SW480 (cell line): ENCODE measurements at regions not wholly inside any gene's neighbourhood (a gene's known extent, or its start where the extent isn't known, plus 50 kb on each side); places are given as distances from the start of the nearest gene placed in this dataset.
A peak's percentile ranks its signal among the peaks of the same experiment; 100 is the strongest.

Source experiments
- DNase-seq: peaks from one replicate; pipeline ENCODE4 v3.0.0-alpha.2; 2016; ENCODE audit warnings: low spot score

DNA sequence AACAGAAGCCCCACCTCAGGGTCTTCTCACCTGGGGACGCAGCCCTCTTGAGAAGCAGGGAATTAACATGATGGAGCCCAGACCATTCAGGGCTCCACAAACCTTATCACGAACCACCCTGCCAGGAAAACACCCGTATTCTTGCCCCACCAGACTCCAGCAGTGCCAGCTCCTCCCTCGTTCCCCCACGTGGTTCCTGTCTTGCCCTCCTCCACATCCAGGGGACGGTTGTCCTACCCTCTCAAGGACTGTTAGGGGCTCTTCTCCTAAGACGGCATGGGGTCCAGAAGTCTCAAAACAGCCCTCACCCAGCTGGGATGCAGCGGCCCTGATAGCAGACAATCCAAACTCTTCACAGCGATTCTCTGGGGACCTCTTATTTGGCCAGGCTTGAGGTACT is 372.2 kb upstream of the HS6ST1 start:
- no peak for DNase-seq

GRCh38 chr2:128691526-128691925 is 372.9 kb upstream of the HS6ST1 start:
- no peak for DNase-seq

DNA sequence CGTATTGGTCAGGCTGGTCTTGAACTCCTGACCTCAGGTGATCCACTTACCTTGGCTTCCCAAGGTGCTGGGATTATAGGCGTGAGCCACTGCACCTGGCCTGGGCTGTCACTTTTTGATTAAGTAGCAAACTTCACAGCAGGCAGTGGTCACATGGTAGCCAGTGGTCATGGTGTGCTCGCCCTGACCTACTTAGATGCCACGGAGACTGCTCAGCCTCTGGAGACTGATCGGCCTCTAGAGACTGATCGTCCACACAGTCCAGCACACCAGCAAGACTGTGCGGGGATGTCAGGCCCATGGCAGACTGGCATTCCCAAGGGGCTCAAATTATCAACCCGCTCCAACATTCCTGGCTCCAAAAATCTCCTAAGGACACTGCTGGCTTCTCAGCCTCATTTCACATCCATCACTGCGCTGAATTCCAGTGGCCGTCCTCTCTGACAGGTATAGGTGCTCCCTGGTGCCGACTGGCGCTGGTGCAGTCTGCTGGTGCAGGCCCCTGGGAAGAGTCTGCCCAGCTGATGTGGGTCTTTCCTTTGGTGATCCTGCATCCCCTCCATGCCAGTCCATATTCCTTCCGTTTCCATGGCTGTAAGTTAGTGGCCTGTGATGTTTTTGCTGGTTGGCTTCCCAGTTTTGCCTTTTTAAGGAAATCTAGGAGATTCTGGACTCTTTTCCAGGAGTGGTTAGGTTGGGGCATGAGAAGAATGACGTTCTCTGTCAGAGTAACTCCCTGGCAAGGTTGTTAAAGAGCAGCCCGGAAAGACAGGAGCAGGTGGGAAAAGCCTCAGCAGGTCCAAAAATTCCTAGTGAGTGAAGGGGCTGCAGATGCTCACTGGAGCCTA is 374.5 kb upstream of the HS6ST1 start:
- no peak for DNase-seq

DNA sequence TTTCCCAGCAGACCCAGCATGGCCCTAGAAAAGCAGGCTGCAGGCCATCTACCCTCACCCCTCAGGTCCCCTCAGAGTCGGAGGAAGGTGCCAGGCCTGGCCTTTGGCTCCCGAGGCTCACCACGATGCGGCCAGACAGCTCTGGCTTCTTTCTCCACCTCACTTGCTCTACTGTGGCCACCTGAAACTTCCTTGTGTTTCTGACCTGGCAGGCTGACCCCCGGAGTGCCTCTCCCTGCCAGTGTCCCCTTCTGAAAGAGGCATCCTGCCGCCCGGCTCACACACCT is 375.0 kb upstream of the HS6ST1 start:
- DNase-seq: no peak

DNA sequence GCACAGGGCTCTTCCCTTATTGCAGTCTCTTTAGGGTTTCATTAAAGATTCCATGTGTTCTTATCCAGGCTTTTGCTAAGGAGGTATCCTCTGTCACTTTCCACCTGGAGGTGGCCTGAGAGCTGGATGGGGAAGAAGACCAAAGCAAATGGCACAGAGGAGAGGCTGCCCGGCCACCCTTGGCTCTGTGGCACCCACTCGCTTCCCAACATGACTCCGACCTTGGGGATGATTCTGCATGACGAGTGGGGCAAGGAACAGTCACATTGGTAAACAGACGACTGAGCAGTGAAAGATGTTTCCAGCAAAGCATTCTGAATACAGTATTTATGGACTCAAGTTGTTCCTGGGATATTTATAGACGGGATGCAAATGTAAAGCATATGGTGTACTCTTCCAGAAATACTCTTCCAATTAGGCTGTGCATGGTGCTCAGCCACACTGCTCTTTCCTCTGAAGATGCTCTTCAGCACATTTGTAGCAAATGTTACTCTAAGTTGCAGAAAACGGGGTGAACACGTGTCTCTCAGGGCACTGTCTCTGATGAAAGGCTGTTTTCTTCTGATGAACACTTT is 377.1 kb upstream of the HS6ST1 start:
- no peak for DNase-seq

- no peak for DNase-seq
Measured at GRCh38 chr2:128696421-128696820, 377.8 kb upstream of the HS6ST1 start.

DNA sequence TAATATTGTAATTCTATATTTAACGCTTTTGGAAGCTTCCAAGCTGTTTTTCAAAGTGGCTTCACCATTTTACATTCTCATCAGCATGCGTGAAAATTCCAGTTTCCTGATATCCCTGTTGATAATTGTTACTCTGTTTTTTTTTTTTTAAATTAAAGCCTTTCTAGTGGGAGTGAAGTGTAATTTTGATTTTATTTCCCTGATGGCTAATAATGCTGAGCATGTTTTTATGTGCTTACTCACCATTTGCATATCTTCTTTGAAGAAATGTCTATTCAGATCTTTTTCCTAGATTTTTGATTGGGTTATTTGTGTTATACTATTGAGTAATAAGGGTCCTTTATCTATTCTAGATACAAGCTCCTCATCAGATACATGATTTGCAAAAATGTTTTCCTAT is 382.8 kb upstream of the HS6ST1 start:
- DNase-seq: no peak

DNA sequence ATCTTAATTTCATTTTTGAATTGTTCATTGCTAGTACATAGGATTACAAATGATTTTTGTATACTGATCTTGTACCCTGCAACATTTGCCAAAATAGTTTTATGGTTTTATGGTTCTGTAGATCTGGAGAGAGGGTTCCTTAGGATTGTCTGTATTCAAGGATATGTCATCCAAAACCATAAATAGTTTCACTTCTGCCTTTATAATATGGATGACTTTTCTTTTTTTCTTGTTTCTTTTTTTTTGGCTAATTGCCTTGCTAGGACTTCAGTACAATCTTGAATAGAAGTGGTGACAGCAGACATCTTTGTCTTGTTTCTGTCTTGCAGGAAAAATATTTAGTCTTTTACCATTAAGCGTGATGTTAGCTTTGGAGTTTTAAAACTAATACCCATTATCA is 383.9 kb upstream of the HS6ST1 start:
- no peak for DNase-seq

DNA sequence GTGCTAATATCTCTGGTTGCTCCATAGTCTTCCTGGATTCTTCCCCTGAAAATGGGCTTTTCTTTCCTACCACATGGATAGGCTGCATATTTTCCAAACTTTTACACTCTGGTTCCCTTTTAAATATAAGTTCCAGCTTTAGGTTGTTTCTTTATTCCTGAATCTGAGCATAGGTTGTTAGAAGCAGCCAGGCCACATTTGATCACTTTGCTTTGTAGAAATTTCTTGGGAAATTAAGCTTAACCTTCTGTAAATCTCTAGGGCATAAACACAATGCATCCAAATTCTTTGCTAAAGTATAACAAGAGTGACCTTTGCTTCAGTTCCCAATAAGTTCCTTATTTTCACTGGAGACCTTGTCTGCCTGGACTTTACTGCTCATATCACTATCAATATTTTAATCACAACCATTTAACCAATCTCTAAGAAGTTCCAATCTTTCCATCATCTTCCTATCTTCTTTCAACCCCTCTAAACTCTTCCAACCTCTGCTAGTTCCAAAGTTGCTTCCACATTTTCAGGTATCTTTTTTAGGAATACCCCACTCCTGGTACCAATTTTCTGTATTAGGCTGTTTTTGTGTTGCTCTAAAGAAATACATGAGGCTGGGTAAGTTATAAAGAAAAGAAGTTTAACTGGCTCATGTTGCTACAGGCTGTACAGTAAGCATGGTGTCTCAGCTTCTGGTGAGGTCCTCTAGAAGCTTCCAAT is 389.6 kb upstream of the HS6ST1 start:
- DNase-seq: no peak

DNA sequence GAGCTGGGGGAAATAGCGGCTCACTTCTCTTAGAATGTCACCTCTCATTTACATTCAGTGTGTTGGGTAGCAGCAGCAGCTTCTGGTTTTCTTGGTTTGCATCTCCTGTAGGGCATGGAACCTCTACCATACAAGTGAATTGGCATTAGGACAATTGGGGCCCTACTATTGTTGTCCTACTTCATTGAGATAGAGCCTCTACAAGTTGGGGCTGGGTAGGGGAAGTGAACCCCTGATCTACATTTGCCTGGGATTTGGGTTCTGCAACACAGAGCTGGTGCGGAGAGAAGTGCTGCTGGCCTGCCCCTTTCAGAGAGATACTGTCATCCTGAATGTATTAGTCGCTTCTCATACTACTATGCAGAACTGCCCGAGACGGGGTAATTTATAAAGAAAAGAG is 391.6 kb upstream of the HS6ST1 start:
- DNase-seq: no peak

DNA sequence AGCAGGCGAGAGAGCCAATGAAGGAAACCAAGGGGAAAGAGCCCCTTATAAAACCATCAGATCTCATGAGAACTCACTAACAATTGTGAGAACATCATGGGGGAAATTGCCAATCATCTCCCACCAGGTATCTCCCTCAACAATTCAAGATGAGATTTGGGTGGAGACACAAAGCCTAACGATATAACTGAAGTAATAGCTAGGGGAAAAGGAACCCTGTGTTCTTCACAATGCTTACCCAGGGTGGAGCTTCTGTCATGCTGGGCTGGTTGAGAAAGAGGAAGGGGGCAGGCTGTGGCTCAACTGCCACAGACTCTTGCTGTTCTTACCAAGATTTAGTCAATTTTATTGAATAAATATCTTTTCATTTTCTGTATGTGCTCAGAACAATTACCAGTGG is 392.1 kb upstream of the HS6ST1 start:
- no peak for DNase-seq

DNA sequence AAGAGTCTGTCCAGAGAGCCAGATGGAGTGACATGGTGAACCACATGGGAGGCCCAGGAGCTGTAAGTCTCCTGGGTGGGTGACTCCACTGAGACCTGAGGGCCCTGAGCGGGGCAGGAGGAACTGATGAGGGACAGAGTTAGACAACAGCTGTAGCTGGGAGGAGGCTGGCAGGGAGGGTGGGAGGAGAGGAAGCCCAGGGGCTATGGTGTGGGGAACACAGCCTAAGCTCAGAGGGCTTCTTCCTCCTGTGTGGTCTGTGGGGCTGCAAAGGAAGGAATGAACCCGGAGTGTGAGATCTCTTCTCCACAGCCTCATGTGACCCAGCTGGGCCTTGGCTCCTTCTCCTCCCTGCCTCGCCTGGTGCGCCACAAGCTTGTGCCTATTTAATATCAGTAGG is 395.6 kb upstream of the HS6ST1 start:
- no peak for DNase-seq

- DNase-seq: no peak
Measured at GRCh38 chr2:128714851-128715312, 396.2 kb upstream of the HS6ST1 start.

DNA sequence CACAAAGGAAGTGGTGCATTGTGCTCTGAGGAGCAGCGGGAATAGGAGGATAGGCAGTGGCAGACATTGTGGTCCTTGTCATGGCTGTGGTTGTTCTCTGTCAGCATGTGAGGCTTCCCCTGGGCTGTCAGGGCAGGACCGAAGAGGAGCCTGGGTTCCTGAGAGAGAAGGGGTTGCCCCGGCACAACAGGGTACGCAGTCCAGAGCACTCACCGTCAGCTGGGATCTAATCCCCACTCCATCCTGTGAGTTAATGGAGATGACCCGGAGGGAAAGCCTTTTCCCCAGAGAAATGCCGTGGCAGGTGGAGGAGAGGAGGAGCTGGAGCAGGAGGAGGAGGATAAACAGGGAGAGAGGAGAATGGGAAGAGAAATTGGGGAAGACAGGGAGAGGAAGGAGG is 396.7 kb upstream of the HS6ST1 start:
- no peak for DNase-seq

GRCh38 chr2:128716299-128716721 is 397.6 kb upstream of the HS6ST1 start:
- no peak for DNase-seq

DNA sequence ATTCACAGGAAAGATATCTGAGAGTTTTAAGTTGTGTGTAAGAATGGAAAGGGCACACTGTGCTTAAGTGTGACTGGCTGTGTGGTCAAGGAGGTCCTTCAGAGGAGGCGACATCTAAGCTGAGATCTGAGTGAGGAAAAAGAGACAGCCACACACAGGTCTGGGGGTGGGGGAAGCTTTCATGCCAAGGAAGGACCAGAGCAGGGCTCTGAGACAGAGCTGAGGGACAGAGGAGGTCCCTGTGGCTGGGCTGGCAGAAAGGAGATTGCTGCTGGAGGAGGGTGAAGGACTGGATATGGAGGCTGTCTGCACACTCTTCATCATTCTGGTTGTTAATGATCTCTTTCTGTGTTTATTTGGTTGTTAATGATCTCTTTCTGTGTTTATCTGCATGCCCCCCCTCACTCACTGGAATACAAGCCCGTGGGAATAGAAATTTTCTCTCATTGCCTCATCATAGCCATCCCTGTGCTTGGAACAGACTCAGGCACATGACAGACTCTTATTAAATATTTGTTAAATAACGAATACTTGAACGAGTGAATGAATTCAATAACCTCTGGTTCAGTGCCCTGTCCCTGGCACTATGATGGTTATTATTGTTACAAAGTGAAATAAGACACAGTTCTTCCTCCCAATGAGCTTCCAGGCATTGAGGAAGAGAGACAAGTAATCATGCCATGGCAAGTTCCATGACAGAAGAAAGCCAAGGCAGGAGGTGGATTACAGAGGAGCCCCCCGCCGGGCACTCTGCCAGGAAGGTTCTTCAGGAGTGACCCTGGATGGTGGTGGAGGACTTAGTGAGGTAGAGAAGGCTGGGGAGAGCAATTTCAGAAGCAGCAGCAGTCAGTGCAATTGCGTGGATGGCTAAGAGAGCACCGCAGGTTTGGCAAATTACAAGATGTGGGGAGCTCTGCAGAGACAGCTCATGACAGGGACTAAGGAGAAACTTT is 399.4 kb upstream of the HS6ST1 start:
- no peak for DNase-seq

- DNase-seq: peak; percentile 9
Measured at GRCh38 chr2:128720080-128721022, 401.7 kb upstream of the HS6ST1 start.

DNA sequence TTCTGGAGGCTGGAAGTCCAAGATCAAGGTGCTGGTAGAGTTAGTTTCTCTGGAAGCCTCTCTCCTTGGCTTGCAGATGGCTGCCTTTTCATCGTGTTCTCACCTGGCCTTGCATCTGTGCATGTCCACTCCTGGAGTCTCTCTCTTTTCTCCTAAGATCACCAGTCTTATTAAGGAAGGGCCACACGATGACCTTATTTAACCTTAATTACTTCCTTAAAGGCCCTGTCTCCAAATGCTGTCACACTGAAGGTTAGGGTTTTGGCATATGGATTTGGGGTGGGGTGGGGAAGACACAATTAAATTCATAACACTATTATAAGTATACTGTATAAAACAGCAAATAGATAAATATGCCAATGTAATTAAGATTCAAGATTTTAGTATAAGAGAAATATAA is 402.4 kb upstream of the HS6ST1 start:
- DNase-seq: no peak

DNA sequence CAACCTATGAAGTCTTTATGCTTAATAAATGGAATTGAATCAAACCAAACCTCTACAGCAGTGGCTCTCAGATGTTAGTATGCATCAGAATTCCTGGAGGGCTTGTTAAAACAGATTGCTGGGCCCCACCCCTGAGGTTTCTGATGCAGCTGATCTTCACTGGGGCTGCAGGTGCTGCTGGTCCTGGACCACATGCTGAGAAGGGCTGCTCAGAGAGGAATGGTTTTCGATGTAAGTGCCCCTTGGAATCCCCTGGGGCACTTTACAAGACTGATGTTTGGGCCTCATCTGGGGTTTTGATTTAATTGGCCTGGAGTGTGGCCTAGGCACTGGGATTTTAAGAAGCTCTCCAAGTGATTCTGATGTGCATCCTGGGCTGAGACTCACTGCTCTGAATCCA is 403.8 kb upstream of the HS6ST1 start:
- no peak for DNase-seq

GRCh38 chr2:128724547-128724946 is 405.9 kb upstream of the HS6ST1 start:
- no peak for DNase-seq

- no peak for DNase-seq
Measured at GRCh38 chr2:128724972-128725371, 406.3 kb upstream of the HS6ST1 start.
